Tibial nerve (tissue), 4 donors: ENCODE measurements at regions not wholly inside any gene's neighbourhood (a gene's known extent, or its start where the extent isn't known, plus 50 kb on each side); places are given as distances from the start of the nearest gene placed in this dataset.

ENCODE experiments used
- EP300 ChIP-seq, 2 donors: sonication (generic); formaldehyde crosslinking; IDR thresholded peaks; one replicate each; pipeline ENCODE4 v1.6.1; 2017; ENCODE audit warnings: antibody characterized with exemption in 2 of 2, mild to moderate bottlenecking in 1 of 2
- POLR2A ChIP-seq, 2 donors: fragments of 450-650 bp; IDR thresholded peaks; one replicate each; pipeline ENCODE4 v1.6.1; 2017; ENCODE audit warnings: antibody characterized with exemption in 2 of 2, mild to moderate bottlenecking in 2 of 2, moderate library complexity in 2 of 2
- TF ChIP-seq, protein P1 (sequence below), 5 experiments: fragments of 200-600 bp in 3 of 5; fragments of 450-650 bp in 2 of 5; sonication (generic) in 3 of 5; IDR thresholded peaks; one replicate each; pipeline ENCODE4 v1.5.1; 2016 to 2019; ENCODE audit warnings: antibody characterized with exemption in 5 of 5, mild to moderate bottlenecking in 3 of 5, moderate library complexity in 2 of 5

DNA sequence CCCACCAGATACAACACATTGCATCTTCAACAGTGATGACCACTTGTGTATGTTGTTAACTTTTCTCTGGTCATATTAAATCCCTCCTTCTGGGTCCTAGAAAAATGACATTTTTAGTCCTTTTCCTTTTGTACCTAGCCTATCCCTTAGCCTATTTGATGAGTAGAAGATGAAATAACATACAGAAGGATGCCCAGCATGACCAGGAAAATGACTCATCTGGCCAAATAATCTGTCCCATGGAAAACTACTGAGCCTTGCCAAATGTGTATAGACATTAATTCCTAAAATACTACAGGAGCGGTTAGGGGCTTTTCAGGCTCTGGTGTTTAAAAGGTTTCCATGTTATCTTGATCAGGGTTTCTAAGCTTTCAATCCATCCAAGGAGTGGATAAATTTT is 129.0 kb upstream of the KCNIP4 start:
- TF ChIP-seq, protein P1, sequence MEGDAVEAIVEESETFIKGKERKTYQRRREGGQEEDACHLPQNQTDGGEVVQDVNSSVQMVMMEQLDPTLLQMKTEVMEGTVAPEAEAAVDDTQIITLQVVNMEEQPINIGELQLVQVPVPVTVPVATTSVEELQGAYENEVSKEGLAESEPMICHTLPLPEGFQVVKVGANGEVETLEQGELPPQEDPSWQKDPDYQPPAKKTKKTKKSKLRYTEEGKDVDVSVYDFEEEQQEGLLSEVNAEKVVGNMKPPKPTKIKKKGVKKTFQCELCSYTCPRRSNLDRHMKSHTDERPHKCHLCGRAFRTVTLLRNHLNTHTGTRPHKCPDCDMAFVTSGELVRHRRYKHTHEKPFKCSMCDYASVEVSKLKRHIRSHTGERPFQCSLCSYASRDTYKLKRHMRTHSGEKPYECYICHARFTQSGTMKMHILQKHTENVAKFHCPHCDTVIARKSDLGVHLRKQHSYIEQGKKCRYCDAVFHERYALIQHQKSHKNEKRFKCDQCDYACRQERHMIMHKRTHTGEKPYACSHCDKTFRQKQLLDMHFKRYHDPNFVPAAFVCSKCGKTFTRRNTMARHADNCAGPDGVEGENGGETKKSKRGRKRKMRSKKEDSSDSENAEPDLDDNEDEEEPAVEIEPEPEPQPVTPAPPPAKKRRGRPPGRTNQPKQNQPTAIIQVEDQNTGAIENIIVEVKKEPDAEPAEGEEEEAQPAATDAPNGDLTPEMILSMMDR (IDR thresholded peaks at IDR 0.05) = no peak
- TF ChIP-seq POLR2A (IDR thresholded peaks at IDR 0.05) (no peak), EP300 (IDR thresholded peaks at IDR 0.05) (no peak)
